PC-9 (cell line): ENCODE measurements at regions not wholly inside any gene's neighbourhood (a gene's known extent, or its start where the extent isn't known, plus 50 kb on each side); places are given as distances from the start of the nearest gene placed in this dataset.

Experiments used
- CTCF ChIP-seq: fragments of 200-600 bp; sonication (generic); conservative IDR thresholded peaks from 2 replicates; pipeline ENCODE4 v1.6.1; 2017; ENCODE audit warnings: mixed run types, antibody characterized with exemption, mild to moderate bottlenecking, moderate library complexity
- EZH2 ChIP-seq: fragments of 200-600 bp; sonication (generic); IDR thresholded peaks from 2 replicates; pipeline ENCODE4 v1.8.0; 2017; ENCODE audit warnings: antibody characterized with exemption, low read depth

- TF ChIP-seq CTCF (no peak), EZH2 (no peak)
Measured at GRCh38 chr5:142253938-142254337, 70.9 kb downstream of the SPRY4 start.
